ENCODE measurements at regions not wholly inside any gene's neighbourhood (a gene's known extent, or its start where the extent isn't known, plus 50 kb on each side); places are given as distances from the start of the nearest gene placed in this dataset.

- no peak overlapping the region for H3K4me3 ChIP-seq (ENCODE audit: low read depth, low read length)
- TF ChIP-seq, protein P1, sequence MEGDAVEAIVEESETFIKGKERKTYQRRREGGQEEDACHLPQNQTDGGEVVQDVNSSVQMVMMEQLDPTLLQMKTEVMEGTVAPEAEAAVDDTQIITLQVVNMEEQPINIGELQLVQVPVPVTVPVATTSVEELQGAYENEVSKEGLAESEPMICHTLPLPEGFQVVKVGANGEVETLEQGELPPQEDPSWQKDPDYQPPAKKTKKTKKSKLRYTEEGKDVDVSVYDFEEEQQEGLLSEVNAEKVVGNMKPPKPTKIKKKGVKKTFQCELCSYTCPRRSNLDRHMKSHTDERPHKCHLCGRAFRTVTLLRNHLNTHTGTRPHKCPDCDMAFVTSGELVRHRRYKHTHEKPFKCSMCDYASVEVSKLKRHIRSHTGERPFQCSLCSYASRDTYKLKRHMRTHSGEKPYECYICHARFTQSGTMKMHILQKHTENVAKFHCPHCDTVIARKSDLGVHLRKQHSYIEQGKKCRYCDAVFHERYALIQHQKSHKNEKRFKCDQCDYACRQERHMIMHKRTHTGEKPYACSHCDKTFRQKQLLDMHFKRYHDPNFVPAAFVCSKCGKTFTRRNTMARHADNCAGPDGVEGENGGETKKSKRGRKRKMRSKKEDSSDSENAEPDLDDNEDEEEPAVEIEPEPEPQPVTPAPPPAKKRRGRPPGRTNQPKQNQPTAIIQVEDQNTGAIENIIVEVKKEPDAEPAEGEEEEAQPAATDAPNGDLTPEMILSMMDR (IDR thresholded peaks at IDR 0.05; ENCODE audit: control insufficient read depth, extremely low read depth, insufficient read depth), result no peak
- no peak for DNase-seq (ENCODE audit: low read depth)
Observed at GRCh38 chr11:26028393-26028911, 303.5 kb upstream of the ANO3 start.

DNA sequence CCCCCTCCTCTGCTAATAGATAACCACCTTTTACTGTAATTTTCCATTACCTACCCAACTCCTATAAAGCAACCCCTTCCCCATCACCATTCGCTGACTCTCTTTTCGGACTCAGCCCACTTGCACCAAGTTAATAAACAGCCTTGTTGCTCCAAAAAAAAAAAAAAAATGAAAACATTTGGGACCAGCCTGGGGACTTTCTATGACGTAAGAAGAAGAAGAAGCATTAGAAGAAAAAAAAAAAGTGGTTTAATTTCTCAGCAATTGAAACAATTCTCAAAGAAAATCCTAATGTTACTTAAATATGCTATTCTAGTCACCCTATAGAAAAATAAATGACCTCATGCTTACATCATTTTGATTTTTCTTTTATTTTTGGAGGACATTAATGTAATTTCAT, 301.5 kb upstream of the ANO3 start:
- H3K4me3 ChIP-seq (ENCODE audit: low read depth, low read length), result no peak overlapping the region
- DNase-seq (ENCODE audit: low read depth), result no peak
- TF ChIP-seq, protein P1 (IDR thresholded peaks at IDR 0.05; ENCODE audit: control insufficient read depth, extremely low read depth, insufficient read depth), result no peak

GRCh38 chr11:26032241-26032640, 299.7 kb upstream of the ANO3 start:
- TF ChIP-seq, protein P1 (IDR thresholded peaks at IDR 0.05; ENCODE audit: control insufficient read depth, extremely low read depth, insufficient read depth), result no peak
- no peak overlapping the region for H3K4me3 ChIP-seq (ENCODE audit: low read depth, low read length)
- no peak for DNase-seq (ENCODE audit: low read depth)

DNA sequence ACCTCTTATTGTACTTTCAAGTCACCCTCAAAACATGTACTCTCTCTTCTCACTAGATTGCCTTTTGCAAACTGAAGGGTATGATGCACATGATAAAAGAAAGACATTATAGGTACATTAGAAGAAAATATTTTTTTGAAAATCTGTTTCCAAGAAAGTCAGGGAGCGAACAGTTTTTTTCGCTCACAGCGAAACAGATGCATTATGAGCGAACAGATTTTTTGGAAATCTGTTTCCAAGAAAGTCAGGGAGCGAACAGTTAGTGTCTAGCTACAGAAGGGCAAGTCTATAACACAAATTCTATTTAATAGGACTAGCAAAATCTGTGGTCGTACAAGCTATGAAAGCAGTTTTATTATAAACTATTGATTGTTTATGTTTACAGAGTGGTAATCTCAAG, 296.2 kb upstream of the ANO3 start:
- TF ChIP-seq, protein P1 (IDR thresholded peaks at IDR 0.05; ENCODE audit: control insufficient read depth, extremely low read depth, insufficient read depth), result no peak
- H3K4me3 ChIP-seq (ENCODE audit: low read depth, low read length), result no peak overlapping the region
- DNase-seq (ENCODE audit: low read depth), result no peak

DNA sequence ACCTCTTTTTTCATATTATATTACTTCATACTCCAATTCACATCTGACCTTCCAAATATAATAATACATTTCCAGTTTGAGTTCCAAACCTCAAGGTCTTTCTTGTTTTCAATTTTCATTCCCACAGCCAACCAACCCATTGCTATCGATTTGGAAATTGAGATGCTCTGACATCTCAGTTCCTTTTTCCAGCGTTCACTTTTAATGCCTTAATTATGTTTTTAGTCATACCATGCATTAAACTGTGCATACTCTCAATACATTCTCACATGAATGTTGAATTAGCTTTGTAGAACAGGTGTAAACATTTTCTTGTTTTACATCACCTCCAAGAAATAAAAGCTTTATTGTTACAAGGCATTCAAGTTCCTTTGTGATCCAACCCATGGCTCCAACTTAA, 294.2 kb upstream of the ANO3 start:
- DNase-seq (ENCODE audit: low read depth), result no peak
- H3K4me3 ChIP-seq (ENCODE audit: low read depth, low read length), result no peak overlapping the region
- TF ChIP-seq, protein P1 (IDR thresholded peaks at IDR 0.05; ENCODE audit: control insufficient read depth, extremely low read depth, insufficient read depth), result no peak

DNA sequence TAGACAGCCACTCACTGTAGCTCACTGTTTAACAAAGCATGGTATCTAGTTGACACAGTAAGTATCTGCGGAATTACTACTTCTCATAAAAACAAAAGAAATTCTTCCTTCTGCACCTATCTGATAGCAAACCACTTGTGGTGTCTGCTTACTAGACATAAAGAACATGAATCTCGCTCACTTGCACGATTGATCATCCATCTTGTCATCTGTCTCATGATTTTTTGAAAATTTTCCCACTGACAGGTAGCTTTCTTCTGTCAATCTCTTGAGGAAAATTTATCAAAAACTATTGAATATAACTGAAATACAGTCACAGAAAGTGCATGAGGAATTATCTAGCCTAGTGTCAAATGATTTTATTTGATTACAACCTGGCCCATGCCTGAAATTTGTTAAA, 291.6 kb upstream of the ANO3 start:
- no peak overlapping the region for H3K4me3 ChIP-seq (ENCODE audit: low read depth, low read length)
- no peak for DNase-seq (ENCODE audit: low read depth)
- TF ChIP-seq, protein P1 (IDR thresholded peaks at IDR 0.05; ENCODE audit: control insufficient read depth, extremely low read depth, insufficient read depth), result no peak

DNA sequence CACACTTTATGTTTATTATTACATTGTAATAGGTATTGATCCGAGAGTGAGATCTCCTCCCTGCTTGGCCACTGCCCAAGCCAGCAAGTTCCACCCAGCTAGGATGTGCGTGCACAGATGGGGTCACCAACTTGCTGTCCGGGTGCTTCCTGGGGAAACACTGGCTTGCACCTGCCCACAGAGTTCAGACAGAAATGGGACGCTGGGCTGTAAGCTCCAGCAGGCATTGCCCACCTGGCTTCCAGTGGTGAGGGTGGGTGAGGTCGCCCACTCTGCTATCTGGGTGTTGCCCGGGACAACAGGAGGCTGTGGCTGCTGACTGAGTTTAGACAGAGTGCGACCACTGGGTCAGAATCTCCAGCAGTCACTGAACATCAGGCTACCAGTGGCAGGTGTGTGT, 289.8 kb upstream of the ANO3 start:
- TF ChIP-seq, protein P1 (IDR thresholded peaks at IDR 0.05; ENCODE audit: control insufficient read depth, extremely low read depth, insufficient read depth), result no peak
- no peak for DNase-seq (ENCODE audit: low read depth)
- H3K4me3 ChIP-seq (ENCODE audit: low read depth, low read length), result no peak overlapping the region

Data from LNCaP clone FGC (cell line).